Psoas muscle (tissue), 7 donors: ENCODE measurements at regions not wholly inside any gene's neighbourhood (a gene's known extent, or its start where the extent isn't known, plus 50 kb on each side); places are given as distances from the start of the nearest gene placed in this dataset.

Experiments
- ATAC-seq, 4 donors: fragments of 200-7000 bp; cut with Tn5 transposase; one replicate each; pipeline ENCODE4 v1.9.1; 2020; ENCODE audit warnings: moderate library complexity in 3 of 4, mild to moderate bottlenecking in 2 of 4
- DNase-seq, 2 donors: peaks; one replicate each; pipeline ENCODE4 v3.0.0-alpha.2; 2020
- H3K27ac ChIP-seq: fragments of 200-600 bp; one replicate; pipeline ENCODE4 v1.8.0; 2022
- H3K27me3 ChIP-seq, 3 donors: fragments of 200-600 bp in 1 of 3; one replicate each; pipeline versions ENCODE4 v1.6.1 to v1.8.0; 2013 to 2022; ENCODE audit warnings: low read length in 2 of 3, mild to moderate bottlenecking in 2 of 3, moderate library complexity in 1 of 3; ENCODE audit not compliant: insufficient read depth in 3 of 3
- H3K36me3 ChIP-seq, 2 donors: fragments of 200-600 bp in 1 of 2; one replicate each; pipeline versions ENCODE4 v1.6.1 to v1.8.0; 2013 to 2022; ENCODE audit warnings: low read depth in 1 of 2, mild to moderate bottlenecking in 1 of 2, moderate library complexity in 1 of 2; ENCODE audit not compliant: insufficient read depth in 1 of 2
- H3K4me1 ChIP-seq: fragments of 200-600 bp; one replicate; pipeline ENCODE4 v1.8.0; 2022
- H3K4me3 ChIP-seq: fragments of 200-600 bp; one replicate; pipeline ENCODE4 v1.8.0; 2022; ENCODE audit warnings: mild to moderate bottlenecking
- H3K9me3 ChIP-seq: fragments of 200-600 bp; one replicate; pipeline ENCODE4 v1.8.0; 2022
- CTCF ChIP-seq: fragments of 200-600 bp; IDR thresholded peaks from one replicate; pipeline ENCODE4 v1.8.0; 2022; ENCODE audit warnings: antibody characterized with exemption
- WGBS, 3 donors: extraction: QIAGEN DNeasy Blood & Tissue Kit; methylation state at CpG; one replicate each; pipeline versions ENCODE4 v1.1.6 to v1.1.7; 2013; 5-methylcytosine and 5-hydroxymethylcytosine counted together
- intact Hi-C, 2 donors: fragments of 100-400 bp; cut with DNase I; formaldehyde crosslinking; loops; one replicate each; pipeline versions ENCODE4 v1.11.0 to v1.14.2; 2022
- donor health status: healthy with polysubstance abuse.
- donor health status: DM: no; HTN: no; CAD: no; lungs with moderate emphysema.
- donor health status: Bipolar disorder and iron deficiency.
- donor health status: healthy.
- donor health status: DM: yes; HTN: yes; CAD: no.
- donor health status: DM: no; HTN: no; CAD: no.
- donor health status: DM: yes; HTN: yes; CAD: no.

GRCh38 chr5:120402606-120403005 is 61.5 kb upstream of the PRR16 start:
- H3K4me3 ChIP-seq = no peak overlapping the region
- H3K36me3 ChIP-seq = no peaks in the 10 kb centered on the region
- intact Hi-C loops = no loop called here
- H3K27me3 ChIP-seq = no peaks in the 10 kb centered on the region
- whole genome bisulfite sequencing, 3 donors = 80 to 87% (median 82%) methylated on average over 2 of the region's 2 CpGs
- no peak for ATAC-seq
- no peak overlapping the region for H3K27ac ChIP-seq
- peaks cover 16% of the 10 kb centered on the region for H3K4me1 ChIP-seq
- TF ChIP-seq CTCF = no peak
- no peak for DNase-seq
- H3K9me3 ChIP-seq = no peaks in the 10 kb centered on the region

GRCh38 chr5:120405286-120405864 is 58.7 kb upstream of the PRR16 start:
- Histone ChIP-seq H3K27ac (peak overlapping the region; percentile 15), H3K9me3 (peaks cover 3% of the 10 kb centered on the region), H3K4me1 (peaks cover 16% of the 10 kb centered on the region), H3K27me3 (no peaks in the 10 kb centered on the region), H3K4me3 (no peak overlapping the region), H3K36me3 (no peaks in the 10 kb centered on the region)
- ATAC-seq = peak; percentile 54 to 91 (median 75)
- intact Hi-C loops = no loop called here
- TF ChIP-seq CTCF = no peak
- DNase-seq = no peak
- 58 to 77% (median 73%) methylated on average over 1 of the region's 1 CpG for WGBS, 3 donors

GRCh38 chr5:120405923-120406322 is 58.2 kb upstream of the PRR16 start:
- H3K4me3 ChIP-seq = no peak overlapping the region
- peaks cover 16% of the 10 kb centered on the region for H3K4me1 ChIP-seq
- H3K27ac ChIP-seq = peak overlapping the region; percentile 15
- H3K9me3 ChIP-seq = peaks cover 3% of the 10 kb centered on the region
- no peaks in the 10 kb centered on the region for H3K27me3 ChIP-seq
- intact Hi-C loops = no loop called here
- TF ChIP-seq CTCF = no peak
- H3K36me3 ChIP-seq = no peaks in the 10 kb centered on the region
- ATAC-seq = peak in 3 of 4 donors; percentile 51 to 88 (median 69)
- no peak for DNase-seq

GRCh38 chr5:120413686-120414085 is 50.4 kb upstream of the PRR16 start:
- intact Hi-C loops = no loop called here
- H3K36me3 ChIP-seq = no peaks in the 10 kb centered on the region
- no peaks in the 10 kb centered on the region for H3K4me1 ChIP-seq
- DNase-seq (no peak), ATAC-seq (no peak)
- no peak overlapping the region for H3K27ac ChIP-seq
- H3K4me3 ChIP-seq = no peak overlapping the region
- WGBS, 3 donors = 81 to 91% (median 82%) methylated on average over 3 of the region's 3 CpGs
- no peaks in the 10 kb centered on the region for H3K9me3 ChIP-seq
- H3K27me3 ChIP-seq = no peaks in the 10 kb centered on the region
- no peak for TF ChIP-seq CTCF
